ENCODE measurements at regions not wholly inside any gene's neighbourhood (a gene's known extent, or its start where the extent isn't known, plus 50 kb on each side); places are given as distances from the start of the nearest gene placed in this dataset.

DNA sequence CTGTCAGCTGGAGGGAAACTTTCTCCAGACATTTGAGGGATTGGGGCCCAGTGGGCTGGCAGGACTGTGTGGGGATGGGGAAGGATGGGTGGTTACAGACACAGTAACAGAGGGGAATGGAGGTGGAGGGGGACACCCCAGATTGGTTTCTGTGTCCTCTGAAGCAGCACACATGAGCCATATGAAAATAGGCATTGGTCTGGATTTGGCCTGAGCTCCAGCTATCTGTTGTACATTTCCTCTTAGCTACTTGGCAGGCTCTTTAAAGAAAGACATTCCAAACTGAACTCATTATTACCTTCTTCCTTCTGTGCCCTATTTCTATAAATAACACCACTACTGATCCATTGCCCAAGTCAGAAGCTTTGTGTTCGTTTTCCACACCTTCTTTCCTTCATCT, 72.0 kb upstream of the PRL start:
- H3K56ac ChIP-seq (ENCODE audit: insufficient read length, low read depth, low read length) = no peak overlapping the region
- no peak overlapping the region for H3K4me3 Mint-ChIP-seq
- H3K4ac ChIP-seq (ENCODE audit: low read depth, low read length) = no peak overlapping the region
- DNase-seq = no peak
- no peaks in the 10 kb centered on the region for H3K27me3 ChIP-seq (ENCODE audit: insufficient read depth, low read length)
- H4K5ac ChIP-seq (ENCODE audit: insufficient read length, low read depth, low read length) = no peak overlapping the region
- H2BK120ac ChIP-seq (ENCODE audit: low read depth, low read length, poor library complexity, severe bottlenecking) = no peak overlapping the region
- no peak overlapping the region for H3K27ac ChIP-seq (ENCODE audit: insufficient read length, low read depth, low read length)
- WGBS (ENCODE audit: extremely low coverage, insufficient read length, low lambda C conversion rate) = no CpG with 5 or more reads among the region's 1 CpG
- no peak overlapping the region for H3K23ac ChIP-seq (ENCODE audit: insufficient read length, low read depth, low read length)
- H4K20me1 ChIP-seq (ENCODE audit: control insufficient read depth, insufficient read depth, insufficient read length) = no peaks in the 10 kb centered on the region
- H2AK5ac ChIP-seq (ENCODE audit: insufficient read length, low read length) = no peak overlapping the region
- no peak overlapping the region for H2AFZ ChIP-seq (ENCODE audit: low read length)
- no peak overlapping the region for H3K9ac ChIP-seq (ENCODE audit: extremely low read depth, insufficient read length, low read length)
- no peak overlapping the region for H3K4me2 ChIP-seq (ENCODE audit: insufficient read depth, insufficient read length, low read length)
- H3T11ph ChIP-seq (ENCODE audit: low read length) = no peak overlapping the region
- no peak overlapping the region for H2BK5ac ChIP-seq (ENCODE audit: insufficient read length, low read length)
- peaks cover 4 to 7% of the 10 kb centered on the region in 2 experiments; a peak in 3 of 5 replicates for H3K9me3 Mint-ChIP-seq
- H3K23me2 ChIP-seq (ENCODE audit: insufficient read length, low read depth, low read length, poor library complexity, severe bottlenecking) = no peaks in the 10 kb centered on the region
- peaks cover 10 to 17% of the 10 kb centered on the region in 2 experiments for H3K4me1 Mint-ChIP-seq
- H3K9me3 ChIP-seq (ENCODE audit: control insufficient read depth, low read depth, low read length) = no peaks in the 10 kb centered on the region
- H2BK15ac ChIP-seq (ENCODE audit: low read depth, low read length) = no peak overlapping the region
- H3K27ac Mint-ChIP-seq = no peak overlapping the region
- H3K79me1 ChIP-seq (ENCODE audit: insufficient read depth, low read depth, low read length, poor library complexity, severe bottlenecking) = no peaks in the 10 kb centered on the region
- H3K27me3 Mint-ChIP-seq (ENCODE audit: low read depth) = no peaks in the 10 kb centered on the region
- H4K91ac ChIP-seq (ENCODE audit: insufficient read length, low read depth, low read length) = no peak overlapping the region
- H3K18ac ChIP-seq (ENCODE audit: insufficient read length, low read depth, low read length) = no peak overlapping the region
- H4K8ac ChIP-seq (replicated peaks; ENCODE audit: insufficient read length, low read depth, low read length) = no peak overlapping the region
- H3K36me3 Mint-ChIP-seq (ENCODE audit: insufficient read depth in 1 of 3, low read depth in 3 of 3) = peaks cover 0 to 6% (median 0%) of the 10 kb centered on the region in 3 experiments; a peak in 1 of 7 replicates
- TF ChIP-seq, protein P1, sequence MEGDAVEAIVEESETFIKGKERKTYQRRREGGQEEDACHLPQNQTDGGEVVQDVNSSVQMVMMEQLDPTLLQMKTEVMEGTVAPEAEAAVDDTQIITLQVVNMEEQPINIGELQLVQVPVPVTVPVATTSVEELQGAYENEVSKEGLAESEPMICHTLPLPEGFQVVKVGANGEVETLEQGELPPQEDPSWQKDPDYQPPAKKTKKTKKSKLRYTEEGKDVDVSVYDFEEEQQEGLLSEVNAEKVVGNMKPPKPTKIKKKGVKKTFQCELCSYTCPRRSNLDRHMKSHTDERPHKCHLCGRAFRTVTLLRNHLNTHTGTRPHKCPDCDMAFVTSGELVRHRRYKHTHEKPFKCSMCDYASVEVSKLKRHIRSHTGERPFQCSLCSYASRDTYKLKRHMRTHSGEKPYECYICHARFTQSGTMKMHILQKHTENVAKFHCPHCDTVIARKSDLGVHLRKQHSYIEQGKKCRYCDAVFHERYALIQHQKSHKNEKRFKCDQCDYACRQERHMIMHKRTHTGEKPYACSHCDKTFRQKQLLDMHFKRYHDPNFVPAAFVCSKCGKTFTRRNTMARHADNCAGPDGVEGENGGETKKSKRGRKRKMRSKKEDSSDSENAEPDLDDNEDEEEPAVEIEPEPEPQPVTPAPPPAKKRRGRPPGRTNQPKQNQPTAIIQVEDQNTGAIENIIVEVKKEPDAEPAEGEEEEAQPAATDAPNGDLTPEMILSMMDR (conservative IDR thresholded peaks at IDR 0.05) = no peak
- no peaks in the 10 kb centered on the region for H3K79me2 ChIP-seq (ENCODE audit: insufficient read depth, low read length)
- H3K14ac ChIP-seq (ENCODE audit: insufficient read depth, low read length) = no peak overlapping the region
- peaks cover 5% of the 10 kb centered on the region; the same call in 1 of the 2 replicates for H3K4me1 ChIP-seq (ENCODE audit: insufficient read depth, low read length)
- no peak overlapping the region for H2BK20ac ChIP-seq (ENCODE audit: low read depth, low read length, poor library complexity, severe bottlenecking)
- H2BK12ac ChIP-seq (ENCODE audit: insufficient read length, low read depth, low read length) = no peak overlapping the region
